ENCODE measurements at regions not wholly inside any gene's neighbourhood (a gene's known extent, or its start where the extent isn't known, plus 50 kb on each side); places are given as distances from the start of the nearest gene placed in this dataset.

DNA sequence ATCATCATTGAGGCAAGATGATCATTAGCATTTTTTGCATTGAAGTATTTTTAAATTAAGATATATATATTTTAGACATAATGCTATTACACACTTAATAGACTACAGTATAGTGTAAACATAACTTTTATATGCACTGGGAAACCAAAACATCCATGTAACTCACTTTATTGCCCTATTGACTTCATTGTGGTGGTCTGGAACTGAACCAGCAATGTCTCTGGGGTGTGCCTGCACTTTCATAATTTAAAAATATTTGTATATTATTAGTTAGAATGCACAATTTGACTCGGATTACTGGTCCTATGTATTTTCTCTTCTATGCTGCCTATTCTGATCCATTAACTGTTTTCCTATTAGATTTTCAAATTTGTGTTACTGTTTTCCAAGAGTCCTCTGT, 109.1 kb upstream of the SPATA12 start:
- TF ChIP-seq EZH2 (IDR thresholded peaks at IDR 0.05; ENCODE audit: insufficient read depth, poor library complexity, severe bottlenecking) (no peak), EZH2phosphoT487 (IDR thresholded peaks at IDR 0.05; ENCODE audit: insufficient read depth, low read depth) (no peak)
